Keratinocyte (primary cell): ENCODE measurements at regions not wholly inside any gene's neighbourhood (a gene's known extent, or its start where the extent isn't known, plus 50 kb on each side); places are given as distances from the start of the nearest gene placed in this dataset.

ENCODE experiments used
- DNase-seq: peaks from one replicate; pipeline ENCODE4 v3.0.0-alpha.2; 2011; ENCODE audit warnings: low read depth, missing footprints, low spot score
- FAIRE-seq: peaks from 2 replicates; lab custom pipeline; 2011; peaks lifted over from hg19 to GRCh38; lab: Jason Lieb, UNC
- H2AFZ ChIP-seq: 2 replicates; pipeline ENCODE4 v1.6.0; 2012; ENCODE audit warnings: low read length, control low read depth, inconsistent platforms; ENCODE audit not compliant: control insufficient read depth
- H3K27ac ChIP-seq: 2 replicates; pipeline ENCODE4 v1.5.1; 2011; ENCODE audit warnings: low read length; ENCODE audit not compliant: control insufficient read depth, insufficient read depth
- H3K27me3 ChIP-seq: 3 replicates; pipeline ENCODE4 v1.6.0; 2011; ENCODE audit warnings: low read length; ENCODE audit not compliant: control insufficient read depth, insufficient read depth; ENCODE audit errors: extremely low read depth
- H3K36me3 ChIP-seq, 2 experiments: 2 replicates in 1 of 2; 3 replicates in 1 of 2; pipeline ENCODE4 v1.5.1; 2011; ENCODE audit warnings: low read length in 2 of 2, mild to moderate bottlenecking in 1 of 2; ENCODE audit not compliant: control insufficient read depth in 2 of 2, insufficient read depth in 2 of 2; ENCODE audit errors: extremely low read depth in 1 of 2
- H3K4me1 ChIP-seq: 3 replicates; pipeline ENCODE4 v1.5.1; 2011; ENCODE audit warnings: low read length; ENCODE audit not compliant: control insufficient read depth, insufficient read depth; ENCODE audit errors: extremely low read depth
- H3K4me2 ChIP-seq: 3 replicates; pipeline ENCODE4 v1.6.0; 2011; ENCODE audit warnings: low read depth, low read length; ENCODE audit not compliant: control insufficient read depth, insufficient read depth; ENCODE audit errors: extremely low read depth
- H3K4me3 ChIP-seq, 3 experiments: fragments of 200-600 bp in 1 of 3; sonication (generic) in 1 of 3; 2 replicates in 2 of 3; 3 replicates in 1 of 3; pipeline ENCODE4 v1.5.1; 2011 to 2016; ENCODE audit warnings: low read length in 3 of 3, mild to moderate bottlenecking in 3 of 3, control low read depth in 2 of 3, inconsistent platforms in 1 of 3, low read depth in 1 of 3, mixed read lengths in 1 of 3, mixed run types in 1 of 3, moderate library complexity in 1 of 3; ENCODE audit not compliant: control insufficient read depth in 2 of 3, insufficient read depth in 2 of 3; ENCODE audit errors: extremely low read depth in 1 of 3
- H3K79me2 ChIP-seq: 2 replicates; pipeline ENCODE4 v1.6.0; 2012; ENCODE audit warnings: low read length; ENCODE audit not compliant: control insufficient read depth, insufficient read depth
- H3K9ac ChIP-seq: 3 replicates; pipeline ENCODE4 v1.6.0; 2011; ENCODE audit warnings: low read length; ENCODE audit not compliant: control insufficient read depth, insufficient read depth; ENCODE audit errors: extremely low read depth
- H3K9me1 ChIP-seq: 3 replicates; pipeline ENCODE4 v1.6.0; 2011; ENCODE audit warnings: low read length; ENCODE audit not compliant: control insufficient read depth, insufficient read depth; ENCODE audit errors: extremely low read depth
- H3K9me3 ChIP-seq: 2 replicates; pipeline ENCODE4 v1.5.1; 2012; ENCODE audit warnings: low read depth, low read length; ENCODE audit not compliant: control insufficient read depth
- H4K20me1 ChIP-seq: 3 replicates; pipeline ENCODE4 v1.6.0; 2011; ENCODE audit warnings: low read length; ENCODE audit not compliant: control insufficient read depth, insufficient read depth; ENCODE audit errors: extremely low read depth
- EZH2 ChIP-seq: IDR thresholded peaks from one replicate; pipeline ENCODE4 v1.6.1; 2012; ENCODE audit warnings: inconsistent platforms, mild to moderate bottlenecking, low read length, moderate library complexity
- dilution Hi-C: fragments of 300-500 bp; cut with MboI; formaldehyde crosslinking; loops from one replicate; pipeline ENCODE4 v1.7.0; 2020; ENCODE audit warnings: low sequenced_read_pairs; ENCODE audit not compliant: extremely low pct_ligation_motif_present
- TF ChIP-seq, protein P1 (sequence below), 3 experiments: IDR thresholded peaks in 1 of 3; conservative IDR thresholded peaks in 1 of 3; optimal IDR thresholded peaks in 1 of 3; 2 replicates in 2 of 3; 3 replicates in 1 of 3; pipeline versions ENCODE3 to v1.5.1; 2011; ENCODE audit warnings: low read length in 3 of 3, mild to moderate bottlenecking in 3 of 3, moderate library complexity in 2 of 3, control low read depth in 1 of 3, inconsistent platforms in 1 of 3; ENCODE audit not compliant: insufficient read depth in 2 of 3; ENCODE audit errors: extremely low read depth in 1 of 3

DNA sequence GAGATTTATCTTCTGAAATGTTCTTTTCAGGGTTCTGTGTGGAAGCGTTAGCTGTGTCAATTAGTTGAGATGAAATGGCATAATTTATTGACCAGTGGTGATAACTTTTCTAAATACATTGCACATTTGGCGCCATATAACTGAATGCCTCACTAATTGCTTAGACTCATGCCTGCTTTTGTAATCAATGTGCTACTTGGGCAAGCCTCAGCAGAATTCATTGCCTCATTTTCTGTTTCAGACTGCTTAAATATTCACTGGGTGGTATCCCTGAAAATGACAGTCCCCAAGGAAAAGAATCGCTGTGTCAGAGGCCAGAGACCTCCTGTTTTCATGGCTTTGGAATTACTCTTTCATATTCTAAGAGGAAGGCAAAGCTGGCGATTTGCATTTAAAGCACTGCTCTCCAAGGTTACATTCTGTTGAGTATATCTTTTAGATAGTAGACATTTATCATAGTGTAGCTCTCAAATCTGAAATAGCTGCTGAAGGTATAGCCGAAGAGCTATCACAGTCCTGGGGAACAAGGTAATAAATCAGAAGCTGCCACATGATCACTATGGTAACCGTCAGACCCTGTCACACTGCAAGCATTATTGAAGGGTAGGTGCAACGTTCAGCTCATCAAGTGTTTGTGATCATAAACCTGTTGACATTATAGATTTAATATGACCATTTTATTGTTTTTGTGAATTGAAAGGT lies 297.3 kb upstream of the E2F7 start:
- Histone ChIP-seq H3K9me3 (no peaks in the 10 kb centered on the region), H3K4me3 (no peak overlapping the region), H3K4me1 (no peaks in the 10 kb centered on the region), H3K4me2 (no peak overlapping the region), H3K9me1 (no peaks in the 10 kb centered on the region), H3K36me3 (no peaks in the 10 kb centered on the region), H3K79me2 (no peaks in the 10 kb centered on the region), H3K9ac (no peak overlapping the region), H2AFZ (no peak overlapping the region), H3K27me3 (no peaks in the 10 kb centered on the region), H4K20me1 (no peaks in the 10 kb centered on the region), H3K27ac (no peak overlapping the region)
- no peak for FAIRE-seq
- no peak for DNase-seq
- TF ChIP-seq, protein P1, sequence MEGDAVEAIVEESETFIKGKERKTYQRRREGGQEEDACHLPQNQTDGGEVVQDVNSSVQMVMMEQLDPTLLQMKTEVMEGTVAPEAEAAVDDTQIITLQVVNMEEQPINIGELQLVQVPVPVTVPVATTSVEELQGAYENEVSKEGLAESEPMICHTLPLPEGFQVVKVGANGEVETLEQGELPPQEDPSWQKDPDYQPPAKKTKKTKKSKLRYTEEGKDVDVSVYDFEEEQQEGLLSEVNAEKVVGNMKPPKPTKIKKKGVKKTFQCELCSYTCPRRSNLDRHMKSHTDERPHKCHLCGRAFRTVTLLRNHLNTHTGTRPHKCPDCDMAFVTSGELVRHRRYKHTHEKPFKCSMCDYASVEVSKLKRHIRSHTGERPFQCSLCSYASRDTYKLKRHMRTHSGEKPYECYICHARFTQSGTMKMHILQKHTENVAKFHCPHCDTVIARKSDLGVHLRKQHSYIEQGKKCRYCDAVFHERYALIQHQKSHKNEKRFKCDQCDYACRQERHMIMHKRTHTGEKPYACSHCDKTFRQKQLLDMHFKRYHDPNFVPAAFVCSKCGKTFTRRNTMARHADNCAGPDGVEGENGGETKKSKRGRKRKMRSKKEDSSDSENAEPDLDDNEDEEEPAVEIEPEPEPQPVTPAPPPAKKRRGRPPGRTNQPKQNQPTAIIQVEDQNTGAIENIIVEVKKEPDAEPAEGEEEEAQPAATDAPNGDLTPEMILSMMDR (optimal IDR thresholded peaks at IDR 0.05 in 1 of 3, IDR thresholded peaks at IDR 0.05 in 1 of 3, conservative IDR thresholded peaks at IDR 0.05 in 1 of 3; ENCODE audit: extremely low read depth in 1 of 3, insufficient read depth in 2 of 3, low read length in 3 of 3) = no peak
- TF ChIP-seq EZH2 = no peak
- dilution Hi-C loops = no loop called here

DNA sequence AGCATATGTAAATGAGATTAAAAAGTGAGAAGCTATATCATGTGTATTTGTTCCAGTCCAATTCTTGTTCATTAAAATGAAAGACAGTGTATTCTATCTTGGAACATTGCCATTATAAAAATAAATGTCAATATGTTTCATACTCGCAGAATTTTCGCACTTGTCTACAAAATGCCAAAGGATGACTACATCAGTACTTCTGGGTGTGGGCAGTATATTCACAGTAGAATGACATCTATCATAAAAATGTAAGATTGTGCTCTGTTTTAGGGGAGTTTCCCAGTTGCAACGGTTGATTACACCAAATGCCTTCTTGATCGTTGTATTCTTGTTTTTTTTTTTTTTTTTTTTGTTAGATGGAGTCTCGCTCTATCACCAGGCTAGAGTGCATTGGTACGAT lies 292.3 kb upstream of the E2F7 start:
- Histone ChIP-seq H3K27me3 (no peaks in the 10 kb centered on the region), H2AFZ (no peak overlapping the region), H3K4me1 (no peaks in the 10 kb centered on the region), H3K79me2 (no peaks in the 10 kb centered on the region), H3K36me3 (no peaks in the 10 kb centered on the region), H3K9ac (no peak overlapping the region), H3K27ac (no peak overlapping the region), H3K9me3 (no peaks in the 10 kb centered on the region), H3K9me1 (no peaks in the 10 kb centered on the region), H3K4me2 (no peak overlapping the region), H3K4me3 (no peak overlapping the region), H4K20me1 (no peaks in the 10 kb centered on the region)
- dilution Hi-C loops = no loop called here
- FAIRE-seq (no peak), DNase-seq (no peak)
- TF ChIP-seq, protein P1 (optimal IDR thresholded peaks at IDR 0.05 in 1 of 3, IDR thresholded peaks at IDR 0.05 in 1 of 3, conservative IDR thresholded peaks at IDR 0.05 in 1 of 3; ENCODE audit: extremely low read depth in 1 of 3, insufficient read depth in 2 of 3, low read length in 3 of 3) = no peak
- no peak for TF ChIP-seq EZH2
